ENCODE measurements at regions not wholly inside any gene's neighbourhood (a gene's known extent, or its start where the extent isn't known, plus 50 kb on each side); places are given as distances from the start of the nearest gene placed in this dataset.

- Histone ChIP-seq H3K27me3 (peaks cover 0 to 23% (median 0%) of the 10 kb centered on the region in 9 donors), H3K4me1 (peaks cover 0 to 21% (median 4%) of the 10 kb centered on the region in 12 donors), H3K36me3 (no peaks in the 10 kb centered on the region), H3K9me3 (no peaks in the 10 kb centered on the region), H3K27ac (no peak overlapping the region), H3K4me3 (no peak overlapping the region)
- peak in 1 of 4 donors; percentile 25 for ATAC-seq
- peak in 2 of 5 donors; percentile 9 to 19 for DNase-seq
- TF ChIP-seq POLR2A (IDR thresholded peaks at IDR 0.05) = no peak
- TF ChIP-seq, protein P1, sequence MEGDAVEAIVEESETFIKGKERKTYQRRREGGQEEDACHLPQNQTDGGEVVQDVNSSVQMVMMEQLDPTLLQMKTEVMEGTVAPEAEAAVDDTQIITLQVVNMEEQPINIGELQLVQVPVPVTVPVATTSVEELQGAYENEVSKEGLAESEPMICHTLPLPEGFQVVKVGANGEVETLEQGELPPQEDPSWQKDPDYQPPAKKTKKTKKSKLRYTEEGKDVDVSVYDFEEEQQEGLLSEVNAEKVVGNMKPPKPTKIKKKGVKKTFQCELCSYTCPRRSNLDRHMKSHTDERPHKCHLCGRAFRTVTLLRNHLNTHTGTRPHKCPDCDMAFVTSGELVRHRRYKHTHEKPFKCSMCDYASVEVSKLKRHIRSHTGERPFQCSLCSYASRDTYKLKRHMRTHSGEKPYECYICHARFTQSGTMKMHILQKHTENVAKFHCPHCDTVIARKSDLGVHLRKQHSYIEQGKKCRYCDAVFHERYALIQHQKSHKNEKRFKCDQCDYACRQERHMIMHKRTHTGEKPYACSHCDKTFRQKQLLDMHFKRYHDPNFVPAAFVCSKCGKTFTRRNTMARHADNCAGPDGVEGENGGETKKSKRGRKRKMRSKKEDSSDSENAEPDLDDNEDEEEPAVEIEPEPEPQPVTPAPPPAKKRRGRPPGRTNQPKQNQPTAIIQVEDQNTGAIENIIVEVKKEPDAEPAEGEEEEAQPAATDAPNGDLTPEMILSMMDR (IDR thresholded peaks at IDR 0.05) = no peak
- intact Hi-C loops (cut with DNase I) = no loop called here
- 34 to 45% (median 38%) methylated on average over 18 of the region's 18 CpGs for WGBS, 4 donors
These were observed 76.3 kb downstream of the FOXL3 start for GRCh38 chr7:366161-366803.

GRCh38 chr7:367351-367901 lies 77.5 kb downstream of the FOXL3 start:
- Histone ChIP-seq H3K27me3 (peaks cover 0 to 23% (median 0%) of the 10 kb centered on the region in 9 donors), H3K4me1 (peaks cover 0 to 14% (median 0%) of the 10 kb centered on the region in 12 donors), H3K27ac (no peak overlapping the region), H3K4me3 (no peak overlapping the region), H3K9me3 (no peaks in the 10 kb centered on the region), H3K36me3 (no peaks in the 10 kb centered on the region)
- no peak for ATAC-seq
- no peak for TF ChIP-seq POLR2A (IDR thresholded peaks at IDR 0.05)
- TF ChIP-seq, protein P1 (IDR thresholded peaks at IDR 0.05) = no peak
- DNase-seq = peak in 2 of 5 donors; percentile 18 to 21
- intact Hi-C loops (cut with DNase I) = no loop called here
- 87 to 98% (median 91%) methylated on average over 7 to 9 of the region's 9 CpGs for WGBS, 4 donors

GRCh38 chr7:368651-369475 lies 78.9 kb downstream of the FOXL3 start:
- Histone ChIP-seq H3K9me3 (no peaks in the 10 kb centered on the region), H3K27me3 (peaks cover 0 to 16% (median 0%) of the 10 kb centered on the region in 9 donors), H3K27ac (no peak overlapping the region), H3K4me3 (no peak overlapping the region), H3K36me3 (no peaks in the 10 kb centered on the region), H3K4me1 (peaks cover 0 to 10% (median 0%) of the 10 kb centered on the region in 12 donors)
- no peak for TF ChIP-seq POLR2A (IDR thresholded peaks at IDR 0.05)
- TF ChIP-seq, protein P1 (IDR thresholded peaks at IDR 0.05) = no peak
- intact Hi-C loops (cut with DNase I) = no loop called here
- WGBS, 4 donors = 79 to 83% (median 81%) methylated on average over 37 to 51 of the region's 51 CpGs
- no peak for ATAC-seq
- DNase-seq = peak in 3 of 5 donors; percentile 11 to 50 (median 18)

Data from heart left ventricle (tissue), 16 donors.